ENCODE measurements at regions not wholly inside any gene's neighbourhood (a gene's known extent, or its start where the extent isn't known, plus 50 kb on each side); places are given as distances from the start of the nearest gene placed in this dataset.

DNA sequence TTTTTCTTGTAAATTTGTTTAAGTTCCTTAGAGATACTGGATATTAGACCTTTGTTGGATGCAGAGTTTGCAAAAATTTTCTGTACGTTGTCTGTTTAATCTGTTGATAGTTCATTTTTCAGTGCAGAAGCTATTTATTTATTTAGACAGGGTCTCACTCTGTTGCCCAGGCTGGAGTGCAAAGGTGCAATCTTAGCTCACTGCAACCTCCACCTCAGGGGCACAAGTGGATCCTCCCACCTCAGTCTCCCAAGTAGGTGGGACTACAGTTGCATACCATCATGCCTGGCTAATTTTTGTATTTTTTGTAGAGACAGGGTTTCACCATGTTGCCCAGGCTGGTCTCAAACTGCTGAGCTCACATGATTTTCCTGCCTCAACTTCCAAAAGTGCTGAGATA lies 568.2 kb upstream of the REG3G start:
- TF ChIP-seq, protein P1, sequence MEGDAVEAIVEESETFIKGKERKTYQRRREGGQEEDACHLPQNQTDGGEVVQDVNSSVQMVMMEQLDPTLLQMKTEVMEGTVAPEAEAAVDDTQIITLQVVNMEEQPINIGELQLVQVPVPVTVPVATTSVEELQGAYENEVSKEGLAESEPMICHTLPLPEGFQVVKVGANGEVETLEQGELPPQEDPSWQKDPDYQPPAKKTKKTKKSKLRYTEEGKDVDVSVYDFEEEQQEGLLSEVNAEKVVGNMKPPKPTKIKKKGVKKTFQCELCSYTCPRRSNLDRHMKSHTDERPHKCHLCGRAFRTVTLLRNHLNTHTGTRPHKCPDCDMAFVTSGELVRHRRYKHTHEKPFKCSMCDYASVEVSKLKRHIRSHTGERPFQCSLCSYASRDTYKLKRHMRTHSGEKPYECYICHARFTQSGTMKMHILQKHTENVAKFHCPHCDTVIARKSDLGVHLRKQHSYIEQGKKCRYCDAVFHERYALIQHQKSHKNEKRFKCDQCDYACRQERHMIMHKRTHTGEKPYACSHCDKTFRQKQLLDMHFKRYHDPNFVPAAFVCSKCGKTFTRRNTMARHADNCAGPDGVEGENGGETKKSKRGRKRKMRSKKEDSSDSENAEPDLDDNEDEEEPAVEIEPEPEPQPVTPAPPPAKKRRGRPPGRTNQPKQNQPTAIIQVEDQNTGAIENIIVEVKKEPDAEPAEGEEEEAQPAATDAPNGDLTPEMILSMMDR (IDR thresholded peaks at IDR 0.05; ENCODE audit: low read depth, low read length, missing input control), result no peak
- TF ChIP-seq HNF4G (IDR thresholded peaks at IDR 0.05) (no peak), YY1 (IDR thresholded peaks at IDR 0.05) (no peak)
- TF ChIP-seq, protein P2, sequence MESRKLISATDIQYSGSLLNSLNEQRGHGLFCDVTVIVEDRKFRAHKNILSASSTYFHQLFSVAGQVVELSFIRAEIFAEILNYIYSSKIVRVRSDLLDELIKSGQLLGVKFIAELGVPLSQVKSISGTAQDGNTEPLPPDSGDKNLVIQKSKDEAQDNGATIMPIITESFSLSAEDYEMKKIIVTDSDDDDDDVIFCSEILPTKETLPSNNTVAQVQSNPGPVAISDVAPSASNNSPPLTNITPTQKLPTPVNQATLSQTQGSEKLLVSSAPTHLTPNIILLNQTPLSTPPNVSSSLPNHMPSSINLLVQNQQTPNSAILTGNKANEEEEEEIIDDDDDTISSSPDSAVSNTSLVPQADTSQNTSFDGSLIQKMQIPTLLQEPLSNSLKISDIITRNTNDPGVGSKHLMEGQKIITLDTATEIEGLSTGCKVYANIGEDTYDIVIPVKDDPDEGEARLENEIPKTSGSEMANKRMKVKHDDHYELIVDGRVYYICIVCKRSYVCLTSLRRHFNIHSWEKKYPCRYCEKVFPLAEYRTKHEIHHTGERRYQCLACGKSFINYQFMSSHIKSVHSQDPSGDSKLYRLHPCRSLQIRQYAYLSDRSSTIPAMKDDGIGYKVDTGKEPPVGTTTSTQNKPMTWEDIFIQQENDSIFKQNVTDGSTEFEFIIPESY (IDR thresholded peaks at IDR 0.05), result no peak
- TF ChIP-seq, protein P3, sequence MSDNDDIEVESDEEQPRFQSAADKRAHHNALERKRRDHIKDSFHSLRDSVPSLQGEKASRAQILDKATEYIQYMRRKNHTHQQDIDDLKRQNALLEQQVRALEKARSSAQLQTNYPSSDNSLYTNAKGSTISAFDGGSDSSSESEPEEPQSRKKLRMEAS (IDR thresholded peaks at IDR 0.05), result no peak
- TF ChIP-seq, protein P4, sequence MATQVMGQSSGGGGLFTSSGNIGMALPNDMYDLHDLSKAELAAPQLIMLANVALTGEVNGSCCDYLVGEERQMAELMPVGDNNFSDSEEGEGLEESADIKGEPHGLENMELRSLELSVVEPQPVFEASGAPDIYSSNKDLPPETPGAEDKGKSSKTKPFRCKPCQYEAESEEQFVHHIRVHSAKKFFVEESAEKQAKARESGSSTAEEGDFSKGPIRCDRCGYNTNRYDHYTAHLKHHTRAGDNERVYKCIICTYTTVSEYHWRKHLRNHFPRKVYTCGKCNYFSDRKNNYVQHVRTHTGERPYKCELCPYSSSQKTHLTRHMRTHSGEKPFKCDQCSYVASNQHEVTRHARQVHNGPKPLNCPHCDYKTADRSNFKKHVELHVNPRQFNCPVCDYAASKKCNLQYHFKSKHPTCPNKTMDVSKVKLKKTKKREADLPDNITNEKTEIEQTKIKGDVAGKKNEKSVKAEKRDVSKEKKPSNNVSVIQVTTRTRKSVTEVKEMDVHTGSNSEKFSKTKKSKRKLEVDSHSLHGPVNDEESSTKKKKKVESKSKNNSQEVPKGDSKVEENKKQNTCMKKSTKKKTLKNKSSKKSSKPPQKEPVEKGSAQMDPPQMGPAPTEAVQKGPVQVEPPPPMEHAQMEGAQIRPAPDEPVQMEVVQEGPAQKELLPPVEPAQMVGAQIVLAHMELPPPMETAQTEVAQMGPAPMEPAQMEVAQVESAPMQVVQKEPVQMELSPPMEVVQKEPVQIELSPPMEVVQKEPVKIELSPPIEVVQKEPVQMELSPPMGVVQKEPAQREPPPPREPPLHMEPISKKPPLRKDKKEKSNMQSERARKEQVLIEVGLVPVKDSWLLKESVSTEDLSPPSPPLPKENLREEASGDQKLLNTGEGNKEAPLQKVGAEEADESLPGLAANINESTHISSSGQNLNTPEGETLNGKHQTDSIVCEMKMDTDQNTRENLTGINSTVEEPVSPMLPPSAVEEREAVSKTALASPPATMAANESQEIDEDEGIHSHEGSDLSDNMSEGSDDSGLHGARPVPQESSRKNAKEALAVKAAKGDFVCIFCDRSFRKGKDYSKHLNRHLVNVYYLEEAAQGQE (IDR thresholded peaks at IDR 0.05), result no peak
